NCI-H1694 (cell line): ENCODE measurements at regions not wholly inside any gene's neighbourhood (a gene's known extent, or its start where the extent isn't known, plus 50 kb on each side); places are given as distances from the start of the nearest gene placed in this dataset.
"Not testable (repeated sequence)": the region's sequence is repeated elsewhere in the genome, so short reads cannot be mapped to it uniquely, and the experiment has no call there.

Source experiments
- DNase-seq: peaks from one replicate; lab custom pipeline; 2025; lab: John Stamatoyannopoulos, UW

DNA sequence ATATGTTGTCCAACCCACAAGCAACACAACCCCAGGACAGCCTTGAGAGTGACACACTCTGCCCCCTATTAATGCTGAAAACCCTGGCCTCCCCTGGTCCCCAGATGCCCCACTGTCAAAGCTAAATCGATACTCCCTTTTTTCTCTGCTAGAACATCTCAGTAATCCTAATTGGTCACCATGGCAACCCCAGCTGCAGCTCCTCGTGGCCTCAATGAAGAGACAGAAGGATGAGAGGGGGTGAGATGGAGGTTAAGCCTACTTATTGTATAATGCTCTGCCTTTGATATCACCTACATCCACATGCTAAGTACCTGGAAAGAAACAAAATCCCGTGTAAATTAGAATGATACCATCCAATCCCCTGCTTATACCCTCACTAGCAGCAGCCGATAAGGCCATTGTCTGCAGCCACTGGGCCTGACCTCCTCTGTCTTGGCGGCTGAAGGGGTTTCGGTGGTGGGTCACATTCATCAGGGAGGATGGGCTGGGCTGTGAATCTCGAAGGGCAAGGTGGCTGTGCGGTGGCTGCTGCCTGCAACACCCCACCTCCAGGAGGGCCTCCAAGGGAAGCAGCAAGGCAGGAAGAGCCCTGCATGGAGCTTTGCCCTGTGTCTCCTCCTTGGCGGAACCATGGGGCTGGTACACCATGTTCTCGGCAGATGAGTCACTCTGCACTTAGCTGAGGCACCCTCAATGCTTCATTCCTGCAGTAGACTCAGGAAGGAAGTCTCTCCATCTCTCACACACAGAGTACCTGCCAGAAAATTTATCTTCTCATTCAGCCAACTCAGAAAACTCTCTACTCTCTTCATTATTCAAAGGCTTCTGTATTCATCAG lies 399.5 kb downstream of the BUD13 start:
- DNase-seq: no peak

DNA sequence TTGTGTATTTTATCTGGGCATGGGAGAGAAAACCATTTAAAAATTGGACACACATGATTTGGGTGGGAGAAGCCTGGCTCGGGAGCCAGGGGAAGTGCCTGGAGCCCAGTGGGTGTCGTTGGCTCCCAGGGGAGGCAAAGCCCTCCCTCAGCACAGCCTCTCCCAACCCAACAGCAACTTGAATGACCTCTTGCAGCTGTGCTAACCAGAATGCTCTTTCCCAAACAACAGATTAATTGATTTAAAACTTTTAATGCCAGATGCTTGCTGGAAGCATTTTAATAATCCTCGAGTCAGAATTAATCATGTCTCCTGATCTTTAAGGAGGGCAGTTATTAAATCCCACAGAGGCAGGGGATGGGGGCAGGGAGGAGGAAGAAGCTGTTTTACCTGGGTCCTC lies 401.6 kb downstream of the BUD13 start:
- DNase-seq: no peak

DNA sequence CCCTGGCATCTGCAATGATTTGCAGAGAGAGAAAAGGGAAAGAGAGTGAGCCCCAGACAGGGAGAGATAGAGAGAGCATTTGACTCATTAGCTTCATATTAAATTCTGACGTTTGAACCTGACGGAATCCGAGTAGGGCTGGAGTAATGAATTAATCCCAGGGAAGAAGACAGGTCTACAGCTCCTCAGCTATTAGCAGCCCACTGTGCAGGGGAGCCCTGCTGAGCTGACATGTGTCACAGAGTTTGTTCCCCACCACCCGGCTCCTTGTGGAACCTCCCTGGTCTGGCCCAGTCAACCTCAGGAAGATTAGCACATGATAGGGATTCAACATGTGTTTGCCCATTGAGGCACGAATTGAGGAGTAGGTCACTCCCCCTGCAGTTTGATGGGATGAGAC lies 404.0 kb downstream of the BUD13 start:
- no peak for DNase-seq

DNA sequence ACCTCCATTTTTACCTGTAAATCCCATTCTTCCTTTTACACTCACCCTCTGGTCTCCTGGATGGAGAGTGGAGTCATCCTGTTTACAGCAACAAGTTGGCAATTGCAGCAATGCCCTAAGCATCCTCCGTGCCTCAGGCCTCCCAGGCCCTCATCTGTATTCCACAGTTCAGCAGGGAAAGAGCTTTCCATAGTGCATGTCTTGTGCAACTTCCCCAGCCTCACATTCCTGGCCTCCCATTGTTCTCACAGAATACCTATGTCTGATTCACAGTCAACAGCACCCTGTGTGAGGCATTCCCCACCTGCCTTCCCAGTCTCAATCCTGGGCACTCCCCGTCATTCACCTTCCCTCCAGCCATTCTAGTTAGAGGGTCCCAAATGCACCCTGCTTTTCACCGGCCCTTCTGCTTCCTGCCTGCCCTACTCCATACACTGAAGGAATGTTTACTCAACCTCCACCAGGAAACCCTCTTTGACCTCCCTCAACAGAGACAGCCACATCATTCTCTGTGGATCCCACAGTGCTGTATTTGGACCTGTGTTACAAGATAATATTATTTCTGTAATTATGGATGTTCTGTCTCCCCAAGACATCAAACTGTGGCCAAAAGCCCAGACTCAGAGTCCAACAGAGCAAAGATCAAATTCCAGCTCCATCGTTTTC lies 405.7 kb downstream of the BUD13 start:
- no peak for DNase-seq

DNA sequence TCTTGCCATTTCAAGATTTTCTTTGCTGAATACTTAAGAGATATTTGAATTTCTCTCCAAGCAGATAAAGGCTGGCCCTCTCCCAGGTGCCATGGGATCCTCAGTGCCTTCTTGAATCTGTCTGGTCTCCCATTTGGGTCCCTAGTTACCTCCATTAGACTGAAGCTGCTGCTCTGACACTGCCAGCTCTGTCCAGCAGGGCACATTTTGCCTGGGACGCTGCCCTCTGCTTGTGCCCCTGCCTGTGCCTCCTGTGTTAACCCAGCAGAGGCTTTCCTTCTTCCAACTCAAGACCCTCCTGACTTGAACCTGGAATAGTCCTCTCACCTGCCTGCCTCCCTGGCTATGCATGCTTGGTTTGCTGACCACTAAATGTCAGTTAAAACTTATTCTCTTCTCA lies 406.3 kb downstream of the BUD13 start:
- no peak for DNase-seq

DNA sequence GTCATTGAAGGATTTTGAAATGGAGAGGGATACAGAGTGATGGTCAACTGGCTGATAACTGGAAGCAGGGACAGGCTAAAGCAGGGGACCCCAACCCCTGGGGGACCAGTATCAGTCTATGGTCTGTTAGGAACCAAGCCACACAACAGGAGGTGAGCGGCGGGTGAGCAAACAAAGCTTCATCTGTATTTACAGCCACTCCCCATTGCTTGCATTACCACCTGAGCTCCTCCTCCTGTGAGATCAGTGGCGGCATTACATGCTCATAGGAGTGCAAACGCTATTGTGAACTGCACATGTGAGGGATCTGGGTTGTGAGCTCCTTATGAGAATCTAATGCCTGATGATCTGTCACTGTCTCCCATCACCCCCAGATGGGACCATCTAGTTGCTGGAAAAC lies 407.9 kb downstream of the BUD13 start:
- DNase-seq: not testable (repeated sequence)

DNA sequence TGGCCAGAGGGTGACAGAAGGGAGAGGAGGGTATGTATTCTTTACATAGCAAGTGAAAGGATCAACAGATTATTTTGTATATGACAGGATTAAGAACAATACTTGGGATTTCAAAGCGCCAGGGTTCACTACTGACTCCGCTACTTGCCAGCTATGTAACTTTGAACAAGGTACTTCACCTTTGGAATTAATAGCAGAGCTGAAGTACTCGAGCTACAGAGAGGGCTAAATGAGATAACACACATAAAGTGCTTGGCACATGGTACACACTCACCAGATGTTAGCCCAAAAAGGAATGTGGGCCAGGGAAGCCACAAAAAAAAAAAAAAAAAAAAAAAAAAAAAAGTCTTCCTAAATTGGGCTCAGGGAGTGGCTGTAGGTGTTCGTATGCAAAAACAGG lies 408.4 kb downstream of the BUD13 start:
- DNase-seq: no peak

DNA sequence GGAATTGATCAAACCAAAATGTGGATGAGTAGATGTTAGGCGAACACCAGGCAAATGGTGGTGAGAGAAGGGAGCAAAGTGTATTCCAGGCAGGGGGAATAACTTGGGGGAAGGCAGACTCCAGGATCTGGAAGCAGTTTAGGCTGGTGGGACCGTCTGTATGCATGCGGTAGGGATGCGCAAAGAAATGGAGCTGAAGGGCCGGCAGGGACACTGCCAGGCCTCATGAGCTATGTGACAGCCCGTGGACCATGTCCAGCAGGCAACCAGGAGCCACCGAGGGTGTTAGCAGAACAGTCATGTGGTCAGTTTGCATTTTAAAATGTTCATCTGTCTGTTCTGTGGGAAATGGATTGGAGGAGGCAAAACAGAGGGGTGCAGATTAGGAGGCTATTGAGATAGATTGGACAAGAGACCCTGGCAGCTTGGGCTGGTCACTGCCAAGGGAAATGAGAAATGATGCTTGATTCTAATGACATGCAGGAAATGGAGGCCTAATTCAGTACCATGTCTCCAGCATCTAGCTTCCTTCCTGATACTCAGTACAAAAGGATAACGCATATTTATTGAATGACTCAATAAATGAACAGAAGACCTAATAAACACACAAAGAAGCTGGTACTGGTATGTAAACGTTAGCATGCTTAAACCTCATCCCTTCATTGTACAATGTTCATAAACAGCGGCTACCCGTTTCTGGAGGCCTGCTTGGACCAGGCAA lies 412.4 kb downstream of the BUD13 start:
- no peak for DNase-seq

DNA sequence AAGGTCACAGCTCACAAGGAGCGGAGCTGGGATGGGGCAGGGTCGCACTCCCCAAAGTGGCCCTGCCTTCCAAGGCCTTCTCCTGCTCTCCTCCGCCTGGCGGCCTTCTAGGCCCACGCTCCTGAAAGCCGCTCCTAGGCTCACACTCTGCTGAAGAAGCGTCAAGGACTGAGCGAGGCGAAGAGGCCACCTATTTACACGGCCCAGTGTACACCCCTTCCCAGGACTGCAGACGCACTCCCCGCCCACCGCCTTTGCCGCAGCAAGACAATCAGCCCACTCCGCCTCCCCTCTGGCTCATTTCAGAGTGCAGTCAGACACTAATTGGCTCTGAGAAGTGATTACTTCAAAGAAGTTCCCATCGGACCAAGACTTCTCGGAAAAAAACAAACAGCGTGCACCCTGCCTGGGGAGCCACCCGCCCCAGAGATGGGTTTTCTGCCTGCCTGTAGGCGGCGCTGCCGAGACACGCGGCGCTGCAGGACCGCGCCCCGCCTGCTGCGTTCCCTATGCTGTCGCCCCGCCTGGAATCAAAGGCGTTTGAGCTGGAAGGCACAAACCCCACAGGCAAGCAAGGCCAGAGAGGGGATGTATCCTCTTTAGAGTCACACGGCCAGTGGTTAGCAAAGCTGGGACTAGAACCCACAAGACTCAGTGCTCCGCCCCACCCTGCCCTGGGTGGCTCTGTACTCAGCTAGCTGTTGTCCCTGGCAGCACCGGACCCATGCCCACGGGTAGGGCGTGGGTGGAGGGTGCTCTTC lies 414.8 kb downstream of the BUD13 start:
- no peak for DNase-seq

DNA sequence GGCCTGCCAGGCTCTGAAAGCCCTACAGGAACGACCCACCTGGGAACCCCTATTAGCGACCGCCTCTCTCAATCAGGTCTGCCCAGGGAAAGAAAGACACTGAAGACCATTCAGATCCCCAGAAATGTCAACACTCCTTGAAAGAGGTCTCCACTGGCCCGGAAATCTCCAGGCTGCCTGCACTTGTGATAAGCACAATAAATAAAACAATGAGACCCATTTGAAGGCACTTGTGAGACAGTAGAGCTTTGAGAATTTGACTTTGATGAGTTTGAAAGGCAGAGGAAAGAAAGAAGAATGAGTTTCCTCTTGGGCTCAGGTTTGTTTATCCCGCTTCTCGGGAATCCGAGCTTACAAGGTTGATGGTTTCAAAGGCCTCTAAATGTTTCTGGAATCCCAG lies 416.3 kb downstream of the BUD13 start:
- no peak for DNase-seq

DNA sequence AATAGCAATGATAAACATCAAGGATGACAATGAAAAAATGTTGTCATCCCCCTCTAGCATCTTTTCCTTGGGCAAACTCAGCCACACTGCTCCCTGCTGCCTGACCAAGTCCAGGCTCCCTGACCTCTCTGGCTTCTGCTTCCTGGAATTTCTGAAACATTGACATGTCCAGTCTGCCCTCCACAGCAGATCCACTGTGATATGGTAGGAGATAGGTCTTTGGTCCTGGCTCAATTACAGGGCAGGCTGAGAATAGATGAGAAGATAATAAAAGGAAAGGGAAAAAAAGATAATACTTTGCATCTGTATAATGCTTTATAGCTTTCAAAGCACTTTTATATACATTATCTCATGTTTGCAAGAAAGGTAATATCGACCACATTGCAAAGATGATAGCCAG lies 417.7 kb downstream of the BUD13 start:
- no peak for DNase-seq

DNA sequence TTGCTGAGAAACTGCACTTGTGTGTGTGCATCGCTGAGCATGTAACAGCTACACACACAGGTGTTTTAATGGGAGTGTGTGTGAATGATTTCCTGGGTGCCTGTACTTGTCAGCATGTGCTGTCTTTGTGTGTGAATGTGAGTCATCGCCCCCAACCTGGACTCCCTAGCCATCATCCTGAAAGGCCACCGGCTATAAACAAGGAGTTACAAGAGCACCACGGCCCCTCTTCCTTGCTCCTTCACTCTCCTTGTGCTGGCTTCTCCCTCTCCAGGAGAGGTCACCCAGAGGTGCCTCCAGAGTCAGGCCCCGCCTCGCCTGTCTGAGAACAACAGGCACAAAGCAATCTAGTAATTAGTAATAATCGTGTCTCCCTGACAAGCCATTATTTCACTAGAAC lies 419.2 kb downstream of the BUD13 start:
- DNase-seq: no peak

DNA sequence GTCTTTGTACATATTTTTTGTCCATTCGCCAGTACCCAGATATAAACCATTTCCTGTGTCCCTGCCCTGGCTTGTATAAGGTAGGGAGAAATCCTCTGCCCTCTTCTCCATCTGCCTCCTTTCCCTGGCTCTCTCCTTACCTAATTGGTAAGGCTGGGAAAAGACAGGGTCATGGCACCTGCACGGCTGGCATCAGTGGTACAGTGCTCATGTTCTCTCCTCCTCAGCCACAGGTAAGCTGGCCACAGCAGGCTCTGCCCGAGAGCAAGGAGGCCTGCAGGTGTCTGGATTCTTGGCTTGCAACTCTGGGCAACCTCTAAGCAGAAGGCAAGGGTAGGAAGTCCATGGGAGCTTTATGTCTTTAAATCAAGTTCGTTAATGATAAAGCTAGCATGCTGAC lies 419.9 kb downstream of the BUD13 start:
- no peak for DNase-seq

DNA sequence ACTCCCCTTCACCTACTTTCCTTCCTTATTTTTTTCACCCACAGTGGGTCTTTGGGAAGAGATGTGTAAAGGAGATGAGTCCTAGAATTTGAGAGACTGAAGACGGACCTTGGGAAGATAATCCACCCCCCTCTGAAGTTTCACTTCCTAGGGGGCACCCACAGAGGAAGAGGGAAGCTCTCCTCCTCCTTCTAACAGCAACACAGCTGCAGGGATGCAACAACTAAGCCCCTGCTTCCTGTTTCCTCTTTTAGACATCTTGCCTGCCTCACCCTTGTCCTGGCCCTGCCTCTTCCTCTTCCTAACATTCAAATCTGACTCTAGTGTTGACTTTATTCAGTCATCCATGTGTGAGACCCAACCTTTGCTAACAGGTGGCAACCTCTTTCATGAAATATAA lies 424.6 kb downstream of the BUD13 start:
- no peak for DNase-seq

DNA sequence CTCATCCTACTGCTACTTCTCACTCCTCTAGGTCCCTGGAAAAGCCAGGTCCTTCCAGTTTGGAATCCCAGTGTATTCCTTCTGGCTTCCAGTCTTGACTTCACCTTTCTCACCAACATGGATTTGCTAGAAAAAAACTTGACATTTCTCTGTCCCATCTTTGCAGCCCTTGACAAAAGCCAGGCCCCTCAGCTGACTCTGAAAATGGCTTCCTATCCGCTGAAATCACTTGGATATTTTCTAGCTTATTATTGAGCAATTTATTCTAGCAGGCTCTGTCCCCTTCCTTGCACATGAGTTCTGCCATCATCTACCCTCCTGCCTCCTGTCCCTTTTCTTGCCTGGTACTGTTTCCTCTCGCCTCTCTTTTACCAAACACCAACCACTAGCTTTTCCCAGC lies 427.2 kb downstream of the BUD13 start:
- no peak for DNase-seq

DNA sequence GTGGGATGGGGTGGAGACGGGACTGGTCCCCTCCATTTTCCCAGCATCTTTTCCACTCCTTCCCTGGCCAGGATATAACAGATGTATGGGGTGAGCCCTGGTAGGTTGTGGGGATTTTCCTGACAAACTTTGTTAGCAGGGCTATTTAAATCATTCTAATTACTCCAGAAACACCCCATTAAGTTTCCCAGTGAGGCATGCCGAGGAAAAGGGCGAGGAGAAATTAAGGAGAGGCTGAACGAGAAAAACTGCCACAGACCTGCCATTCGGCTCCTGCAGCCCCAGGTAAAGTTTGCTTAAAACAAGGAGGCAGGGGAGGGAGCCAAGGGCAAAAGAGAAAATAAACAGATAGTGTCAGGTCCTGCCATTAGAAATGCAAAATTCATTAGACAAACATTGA lies 428.2 kb downstream of the BUD13 start:
- DNase-seq: no peak

DNA sequence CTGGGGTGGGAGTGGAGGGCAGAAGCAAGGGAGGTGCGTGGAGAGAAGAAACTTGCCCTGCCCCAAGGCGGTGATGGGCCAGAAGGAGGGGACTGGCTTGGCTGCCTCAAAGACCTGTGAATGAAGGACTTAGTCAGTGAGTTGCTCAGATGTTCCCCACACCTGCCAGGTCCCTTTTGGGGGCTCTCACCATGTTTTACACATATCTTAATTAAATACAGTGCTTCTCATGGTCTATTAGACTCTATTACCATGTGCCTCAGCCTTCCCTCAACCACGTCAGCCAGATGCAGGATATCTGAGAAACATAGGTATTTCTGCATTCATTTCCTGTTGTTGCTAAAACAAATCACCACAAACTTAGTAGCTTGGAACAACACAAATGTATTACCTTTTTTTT lies 429.5 kb downstream of the BUD13 start:
- no peak for DNase-seq

DNA sequence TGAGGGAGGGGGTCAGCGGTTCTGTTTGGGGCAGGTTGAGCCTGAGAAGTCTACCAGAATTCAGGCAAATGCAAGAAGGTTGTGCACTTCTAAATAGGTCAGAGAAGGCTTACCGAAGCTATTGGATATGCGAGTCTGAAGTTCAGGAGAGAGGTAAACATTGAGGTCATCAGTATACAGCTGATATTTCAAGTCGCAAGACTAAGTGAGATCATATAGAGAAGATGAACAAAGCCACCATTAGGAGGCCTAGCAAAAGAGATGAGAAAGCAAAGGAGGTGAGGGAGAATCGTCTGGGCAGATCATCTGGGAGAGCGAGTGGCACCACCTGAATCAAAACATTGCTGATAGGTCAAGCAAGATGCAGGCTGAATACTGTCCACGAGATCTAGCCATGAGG lies 430.6 kb downstream of the BUD13 start:
- no peak for DNase-seq

DNA sequence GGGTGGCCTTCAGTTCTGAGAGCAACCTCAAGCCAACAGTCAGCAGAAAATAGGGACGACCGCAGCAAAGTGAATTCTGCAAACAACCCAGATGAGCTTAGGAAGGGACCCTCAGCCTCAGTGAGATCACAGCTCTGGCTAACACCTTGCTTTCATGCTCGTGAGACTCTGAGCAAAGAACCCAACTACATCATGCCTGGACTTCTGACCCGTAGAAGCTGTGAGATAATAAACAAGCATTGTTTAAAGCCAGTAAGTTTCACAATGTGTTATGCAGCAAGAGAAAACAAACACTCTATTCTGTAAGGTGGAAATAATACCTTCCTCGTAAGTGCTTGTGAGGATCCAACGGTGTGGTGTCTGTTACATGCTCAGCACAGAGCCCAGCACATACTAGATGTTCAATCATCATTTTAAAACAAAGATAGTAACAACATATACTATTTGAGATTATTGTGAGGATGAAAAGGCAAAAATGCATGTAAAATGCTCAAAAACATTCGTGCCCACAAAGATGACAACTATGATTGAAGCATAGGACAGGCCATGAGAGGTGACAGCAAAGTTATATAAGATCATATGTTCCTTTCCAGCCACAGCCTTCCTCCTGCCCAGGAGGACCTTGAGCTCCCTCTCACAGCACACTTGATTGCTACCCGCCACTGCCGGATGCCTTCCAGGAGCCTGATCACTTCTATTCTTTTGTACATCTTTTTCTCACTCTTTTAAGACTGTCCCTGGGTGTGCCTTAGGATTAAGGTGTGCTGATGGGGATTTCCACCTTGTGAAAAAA lies 433.3 kb downstream of the BUD13 start:
- DNase-seq: no peak

DNA sequence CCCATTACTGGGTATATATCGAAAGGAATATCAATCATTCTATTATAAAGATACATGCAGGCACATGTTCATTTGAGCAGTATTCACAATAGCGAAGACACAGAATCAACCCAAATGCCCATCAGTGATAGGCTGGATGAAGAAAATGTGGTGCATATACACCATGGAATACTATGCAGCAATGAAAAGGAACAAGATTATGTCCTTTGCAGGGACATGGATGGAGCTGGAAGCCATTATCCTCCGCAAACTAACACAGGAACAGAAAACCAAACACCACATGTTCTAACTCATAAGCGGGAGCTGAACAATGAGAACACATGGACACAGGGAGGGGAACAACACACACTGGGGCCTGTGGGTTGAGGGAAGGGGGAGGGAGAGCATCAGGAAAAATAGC lies 434.3 kb downstream of the BUD13 start:
- DNase-seq: not testable (repeated sequence)

DNA sequence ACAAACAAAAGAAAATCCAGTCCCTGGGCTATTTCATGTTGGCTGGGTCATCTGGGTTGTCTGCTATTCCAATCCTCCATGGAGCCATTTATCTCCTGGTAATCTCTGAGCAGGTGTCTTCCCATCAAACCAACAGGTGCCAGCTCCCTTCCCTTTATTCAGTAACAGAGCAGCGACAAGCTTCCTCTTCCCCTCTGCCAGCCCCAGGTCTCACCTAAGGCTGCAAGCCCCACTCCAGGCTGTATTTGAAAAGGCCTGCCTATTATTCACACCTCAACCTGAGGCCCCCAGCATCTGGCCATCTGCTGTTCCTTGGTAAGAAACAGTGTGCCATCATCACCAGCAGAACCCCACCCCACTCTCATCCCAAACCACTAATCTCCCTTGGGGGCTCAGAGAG lies 436.2 kb downstream of the BUD13 start:
- DNase-seq: no peak

DNA sequence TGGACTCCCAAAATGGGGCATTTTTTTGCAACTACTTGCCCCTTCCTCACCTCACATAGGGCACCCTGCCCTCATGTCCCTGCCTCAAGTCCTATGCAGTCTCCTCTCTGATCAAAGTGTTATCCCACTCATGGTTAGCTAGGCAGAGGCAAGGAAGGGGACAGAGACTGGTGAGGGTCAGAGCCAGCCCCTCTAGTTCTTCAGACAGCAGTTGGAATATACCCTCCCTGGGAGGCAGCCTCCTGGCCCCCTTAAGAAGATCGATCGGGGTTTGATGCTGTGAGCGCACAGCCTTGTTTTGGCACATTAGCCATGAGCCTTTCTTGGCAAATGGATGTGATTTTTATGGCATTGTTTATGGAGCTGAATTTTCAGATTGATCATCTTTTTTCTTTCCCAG lies 436.9 kb downstream of the BUD13 start:
- no peak for DNase-seq
